Esophagus muscularis mucosa (tissue), 4 donors: ENCODE measurements at regions not wholly inside any gene's neighbourhood (a gene's known extent, or its start where the extent isn't known, plus 50 kb on each side); places are given as distances from the start of the nearest gene placed in this dataset.
"Not testable (repeated sequence)": the region's sequence is repeated elsewhere in the genome, so short reads cannot be mapped to it uniquely, and the experiment has no call there.

ENCODE experiments used
- DNase-seq: peaks from one replicate; pipeline ENCODE4 v3.0.0-alpha.2; 2017; ENCODE audit errors: extremely low spot score
- H3K27ac ChIP-seq, 4 donors: fragments of 200-600 bp; sonication (generic); replicated peaks in 1 of 4; 1 replicate in 3 of 4; 2 replicates in 1 of 4; pipeline ENCODE4 v1.5.1; 2016 to 2019; ENCODE audit warnings: mild to moderate bottlenecking in 1 of 4
- H3K27me3 ChIP-seq, 4 donors: fragments of 200-600 bp; sonication (generic); one replicate each; pipeline versions ENCODE4 v1.5.1 to v1.6.0; 2016 to 2019
- H3K36me3 ChIP-seq, 4 donors: fragments of 200-600 bp; sonication (generic); one replicate each; pipeline ENCODE4 v1.5.1; 2016 to 2019
- H3K4me1 ChIP-seq, 4 donors: fragments of 200-600 bp; sonication (generic); one replicate each; pipeline ENCODE4 v1.5.1; 2016 to 2019
- H3K4me3 ChIP-seq, 4 donors: fragments of 200-600 bp; sonication (generic); 1 replicate in 2 of 4; 2 replicates in 2 of 4; pipeline ENCODE4 v1.5.1; 2016 to 2019; ENCODE audit warnings: mild to moderate bottlenecking in 4 of 4, moderate library complexity in 1 of 4
- H3K9me3 ChIP-seq, 4 donors: fragments of 200-600 bp; sonication (generic); 1 replicate in 3 of 4; 2 replicates in 1 of 4; pipeline ENCODE4 v1.5.1; 2016 to 2019
- EP300 ChIP-seq: sonication (generic); formaldehyde crosslinking; IDR thresholded peaks from one replicate; pipeline ENCODE4 v1.6.1; 2017; ENCODE audit warnings: antibody characterized with exemption
- POLR2A ChIP-seq: fragments of 450-650 bp; IDR thresholded peaks from one replicate; pipeline ENCODE4 v1.6.1; 2017; ENCODE audit warnings: antibody characterized with exemption, moderate library complexity, mild to moderate bottlenecking, low read depth
- POLR2AphosphoS5 ChIP-seq, 2 donors: sonication (generic); formaldehyde crosslinking; IDR thresholded peaks; one replicate each; pipeline ENCODE4 v1.6.1; 2017; ENCODE audit warnings: antibody characterized with exemption in 2 of 2
- WGBS: methylation state at CpG from one replicate; pipeline ENCODE4 v1.1.5; 2018; 5-methylcytosine and 5-hydroxymethylcytosine counted together
- intact Hi-C: fragments of 100-400 bp; cut with DNase I; formaldehyde crosslinking; loops from one replicate; pipeline ENCODE4 v1.15.1; 2023
- TF ChIP-seq, protein P1 (sequence below), 3 experiments: fragments of 200-600 bp in 2 of 3; fragments of 450-650 bp in 1 of 3; sonication (generic) in 2 of 3; IDR thresholded peaks; one replicate each; pipeline ENCODE4 v1.5.1; 2017 to 2019; ENCODE audit warnings: antibody characterized with exemption in 3 of 3, mild to moderate bottlenecking in 2 of 3, moderate library complexity in 1 of 3

DNA sequence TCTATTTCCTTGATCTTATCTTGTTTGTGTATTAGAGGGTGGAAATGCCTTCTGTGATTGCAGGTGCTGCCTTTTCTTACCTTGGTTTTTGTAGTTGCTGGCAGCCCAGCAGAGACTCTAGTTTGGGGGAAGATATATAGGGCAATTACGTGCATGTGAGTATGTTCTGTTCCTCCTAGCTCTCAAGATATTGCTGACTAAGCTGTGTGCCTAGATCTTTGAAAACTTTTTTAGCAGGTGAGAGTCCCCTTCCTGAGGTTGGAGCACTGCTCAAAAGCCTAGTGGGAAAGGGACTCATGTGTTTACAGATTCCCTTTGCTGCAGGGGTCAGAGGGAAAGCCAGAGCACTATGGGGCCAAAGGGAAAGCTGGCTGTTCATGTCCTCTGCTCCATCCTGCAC lies 136.1 kb downstream of the VSIG4 start:
- no peak for DNase-seq
- TF ChIP-seq, protein P1, sequence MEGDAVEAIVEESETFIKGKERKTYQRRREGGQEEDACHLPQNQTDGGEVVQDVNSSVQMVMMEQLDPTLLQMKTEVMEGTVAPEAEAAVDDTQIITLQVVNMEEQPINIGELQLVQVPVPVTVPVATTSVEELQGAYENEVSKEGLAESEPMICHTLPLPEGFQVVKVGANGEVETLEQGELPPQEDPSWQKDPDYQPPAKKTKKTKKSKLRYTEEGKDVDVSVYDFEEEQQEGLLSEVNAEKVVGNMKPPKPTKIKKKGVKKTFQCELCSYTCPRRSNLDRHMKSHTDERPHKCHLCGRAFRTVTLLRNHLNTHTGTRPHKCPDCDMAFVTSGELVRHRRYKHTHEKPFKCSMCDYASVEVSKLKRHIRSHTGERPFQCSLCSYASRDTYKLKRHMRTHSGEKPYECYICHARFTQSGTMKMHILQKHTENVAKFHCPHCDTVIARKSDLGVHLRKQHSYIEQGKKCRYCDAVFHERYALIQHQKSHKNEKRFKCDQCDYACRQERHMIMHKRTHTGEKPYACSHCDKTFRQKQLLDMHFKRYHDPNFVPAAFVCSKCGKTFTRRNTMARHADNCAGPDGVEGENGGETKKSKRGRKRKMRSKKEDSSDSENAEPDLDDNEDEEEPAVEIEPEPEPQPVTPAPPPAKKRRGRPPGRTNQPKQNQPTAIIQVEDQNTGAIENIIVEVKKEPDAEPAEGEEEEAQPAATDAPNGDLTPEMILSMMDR (IDR thresholded peaks at IDR 0.05) = no peak
- TF ChIP-seq POLR2A = no peak
- Histone ChIP-seq H3K36me3 (no peaks in the 10 kb centered on the region), H3K27me3 (no peaks in the 10 kb centered on the region), H3K9me3 (no peaks in the 10 kb centered on the region), H3K4me1 (no peaks in the 10 kb centered on the region), H3K4me3 (no peak overlapping the region), H3K27ac (no peak overlapping the region)
- 50% methylated on average over 1 of the region's 1 CpG for WGBS
- intact Hi-C loops = no loop called here

DNA sequence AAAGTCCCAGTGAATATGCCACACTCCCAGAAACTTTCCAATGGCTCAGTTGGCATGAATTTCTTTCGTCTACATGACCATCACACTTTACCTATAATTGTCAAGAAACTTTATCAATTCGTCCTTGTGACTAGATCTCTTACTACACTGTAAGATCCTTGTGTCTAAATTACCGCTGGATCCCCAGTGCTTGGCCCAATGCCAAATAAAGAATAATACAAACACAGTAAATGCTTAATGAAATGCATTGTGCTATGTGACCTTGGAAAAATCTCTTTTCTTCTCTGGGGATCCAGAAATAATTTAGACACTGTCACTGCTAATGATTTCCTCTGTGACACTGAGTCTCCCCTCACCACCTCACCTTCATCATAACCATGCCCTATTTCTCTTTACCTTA lies 137.9 kb downstream of the VSIG4 start:
- WGBS = 51% methylated on average over 3 of the region's 3 CpGs
- no peak overlapping the region for H3K27ac ChIP-seq
- no peaks in the 10 kb centered on the region for H3K36me3 ChIP-seq
- TF ChIP-seq POLR2A = no peak
- TF ChIP-seq POLR2AphosphoS5 (IDR thresholded peaks at IDR 0.05) = no peak
- no peak for TF ChIP-seq EP300
- TF ChIP-seq, protein P1 (IDR thresholded peaks at IDR 0.05) = no peak
- H3K27me3 ChIP-seq = no peaks in the 10 kb centered on the region
- H3K9me3 ChIP-seq = no peaks in the 10 kb centered on the region
- no peak overlapping the region for H3K4me3 ChIP-seq
- no peaks in the 10 kb centered on the region for H3K4me1 ChIP-seq
- intact Hi-C loops = no loop called here
- no peak for DNase-seq

DNA sequence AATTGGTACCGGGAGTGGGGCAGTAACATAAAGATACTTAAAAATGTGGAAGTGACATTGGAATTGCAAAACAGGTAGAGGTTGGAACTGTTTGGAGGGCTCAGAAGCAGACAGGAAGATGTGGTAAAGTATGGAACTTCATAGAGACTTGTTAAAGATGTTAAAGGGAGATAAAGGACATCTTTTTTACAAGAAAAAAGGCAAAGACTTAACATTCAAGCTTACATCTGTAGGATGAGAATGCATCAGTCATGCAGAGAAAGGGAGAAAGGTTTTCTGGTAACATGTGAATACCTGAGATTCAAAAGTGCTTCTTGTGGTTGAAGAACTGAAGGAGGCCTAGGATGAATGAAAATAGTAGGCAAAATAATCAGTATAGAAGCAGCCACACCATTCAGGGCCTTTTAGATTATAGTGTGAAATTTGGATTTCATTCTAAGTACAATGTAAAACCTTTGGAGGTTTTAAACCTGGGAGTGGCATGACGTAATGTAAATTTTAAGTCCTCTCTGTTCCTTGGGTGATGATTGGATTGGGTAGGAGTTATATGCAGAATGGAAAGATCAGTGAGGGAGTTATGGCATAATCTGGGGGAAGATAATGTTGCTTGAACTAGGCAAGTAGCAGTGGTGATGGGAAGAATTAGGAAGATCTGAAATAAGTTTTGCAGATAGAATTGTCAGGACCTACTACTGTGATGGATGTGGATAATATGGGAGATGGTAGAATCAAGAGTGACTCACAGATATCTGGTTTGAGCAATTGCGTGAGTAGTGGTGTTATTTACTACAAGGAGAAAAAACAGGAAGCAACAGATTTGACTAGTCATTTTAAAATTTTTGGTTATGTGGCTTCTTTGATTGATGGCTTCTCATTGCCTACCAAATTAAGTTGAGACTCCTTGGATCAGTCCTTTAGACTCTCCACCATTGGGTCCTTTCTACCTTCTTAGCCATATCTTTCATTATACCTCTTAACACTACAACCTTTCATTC lies 138.7 kb downstream of the VSIG4 start:
- 83% methylated on average over 3 of the region's 3 CpGs for WGBS
- H3K4me1 ChIP-seq = no peaks in the 10 kb centered on the region
- intact Hi-C loops = no loop called here
- H3K36me3 ChIP-seq = no peaks in the 10 kb centered on the region
- no peak overlapping the region for H3K27ac ChIP-seq
- DNase-seq = no peak
- no peaks in the 10 kb centered on the region for H3K27me3 ChIP-seq
- H3K9me3 ChIP-seq = no peaks in the 10 kb centered on the region
- TF ChIP-seq POLR2A (no peak), POLR2AphosphoS5 (IDR thresholded peaks at IDR 0.05) (no peak), EP300 (no peak)
- TF ChIP-seq, protein P1 (IDR thresholded peaks at IDR 0.05) = no peak
- H3K4me3 ChIP-seq = no peak overlapping the region

DNA sequence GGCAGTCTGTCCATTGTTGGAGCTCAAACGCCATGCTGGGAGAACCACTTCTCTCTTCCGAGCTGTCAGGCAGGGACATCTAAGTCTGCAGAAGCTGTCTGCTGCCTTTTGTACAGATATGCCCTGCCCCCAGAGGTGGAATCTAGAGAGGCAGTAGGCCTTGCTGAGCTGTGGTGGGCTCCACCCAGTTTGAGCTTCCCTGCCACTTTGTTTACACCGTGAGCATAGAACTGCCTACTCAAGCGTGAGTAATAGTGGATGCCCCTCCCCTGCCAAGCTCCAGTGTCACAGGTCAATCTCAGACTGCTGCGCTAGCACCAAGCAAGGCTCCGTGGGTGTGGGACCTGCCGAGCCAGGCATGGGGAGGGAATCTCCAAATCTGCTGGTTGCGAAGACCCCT lies 145.7 kb downstream of the VSIG4 start:
- H3K4me1 ChIP-seq = no peaks in the 10 kb centered on the region
- no peaks in the 10 kb centered on the region for H3K9me3 ChIP-seq
- no peak overlapping the region for H3K4me3 ChIP-seq
- H3K27ac ChIP-seq = no peak overlapping the region
- H3K36me3 ChIP-seq = no peaks in the 10 kb centered on the region
- no peaks in the 10 kb centered on the region for H3K27me3 ChIP-seq
- 86% methylated on average over 7 of the region's 8 CpGs for WGBS
- DNase-seq = no peak
- TF ChIP-seq, protein P1 (IDR thresholded peaks at IDR 0.05) = no peak
- TF ChIP-seq EP300 (no peak), POLR2AphosphoS5 (IDR thresholded peaks at IDR 0.05) (no peak), POLR2A (no peak)
- intact Hi-C loops = no loop called here

DNA sequence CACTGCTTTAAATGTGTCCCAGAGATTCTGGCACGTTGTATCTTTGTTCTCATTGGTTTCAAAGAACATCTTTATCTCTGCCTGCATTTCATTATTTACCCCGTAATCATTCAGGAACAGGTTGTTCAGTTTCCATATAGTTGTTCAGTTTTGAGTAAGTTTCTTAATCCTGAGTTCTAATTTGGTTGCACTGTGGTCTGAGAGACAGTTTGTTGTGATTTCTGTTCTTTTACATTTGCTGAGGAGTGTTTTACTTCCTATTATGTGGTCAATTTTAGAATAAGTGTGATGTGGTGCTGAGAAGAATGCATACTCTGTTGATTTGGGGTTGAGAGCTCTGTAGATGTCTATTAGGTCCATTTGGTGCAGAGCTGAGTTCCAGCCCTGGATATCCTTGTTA lies 148.1 kb downstream of the VSIG4 start:
- H3K36me3 ChIP-seq, H3K27ac ChIP-seq, H3K27me3 ChIP-seq, H3K9me3 ChIP-seq, intact Hi-C loops, H3K4me3 ChIP-seq, H3K4me1 ChIP-seq, DNase-seq: not testable (repeated sequence)
- WGBS = 38% methylated on average over 2 of the region's 2 CpGs

DNA sequence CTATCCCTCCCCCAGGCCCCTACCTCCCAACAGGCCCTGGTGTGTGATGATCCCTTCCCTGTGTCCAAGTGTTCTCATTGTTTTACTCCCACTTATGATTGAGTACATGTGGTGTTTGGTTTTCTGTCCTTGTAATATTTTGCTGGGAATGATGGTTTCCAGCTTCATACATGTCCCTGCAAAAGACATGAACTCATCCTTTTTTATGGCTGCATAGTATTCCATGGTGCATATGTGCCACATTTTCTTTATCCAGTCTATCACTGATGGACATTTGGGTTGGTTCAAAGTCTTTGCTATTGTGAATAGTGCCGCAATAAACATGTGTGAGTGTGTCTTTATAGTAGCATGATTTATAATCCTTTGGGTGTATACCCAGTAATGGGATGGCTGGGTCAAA lies 151.7 kb downstream of the VSIG4 start:
- H3K4me1 ChIP-seq, H3K9me3 ChIP-seq, DNase-seq, H3K4me3 ChIP-seq, intact Hi-C loops, H3K36me3 ChIP-seq, H3K27ac ChIP-seq, H3K27me3 ChIP-seq: not testable (repeated sequence)
- WGBS = 65% methylated on average over 1 of the region's 1 CpG
